BLaER1 treated with 17β-estradiol and CSF1 and Interleukin-3, amounts not matched to agents 10 nM and 100 nM (cell line): ENCODE measurements at regions not wholly inside any gene's neighbourhood (a gene's known extent, or its start where the extent isn't known, plus 50 kb on each side); places are given as distances from the start of the nearest gene placed in this dataset.
A peak's percentile ranks its signal among the peaks of the same experiment; 100 is the strongest.
"Not testable (repeated sequence)": the region's sequence is repeated elsewhere in the genome, so short reads cannot be mapped to it uniquely, and the experiment has no call there.

Source experiments
- H3K27ac ChIP-seq, 11 experiments: shearing (Covaris generic); formaldehyde crosslinking; 2 replicates each; pipeline ENCODE4 v1.8.1; 2022
- H3K27me3 ChIP-seq, 11 experiments: shearing (Covaris generic); formaldehyde crosslinking; 2 replicates each; pipeline ENCODE4 v1.8.1; 2022
- H3K36me3 ChIP-seq, 11 experiments: shearing (Covaris generic); formaldehyde crosslinking; 2 replicates each; pipeline ENCODE4 v1.8.1; 2022
- H3K4me1 ChIP-seq, 10 experiments: shearing (Covaris generic); formaldehyde crosslinking; 2 replicates each; pipeline ENCODE4 v1.8.1; 2022
- H3K4me2 ChIP-seq, 11 experiments: shearing (Covaris generic); formaldehyde crosslinking; 2 replicates each; pipeline ENCODE4 v1.8.1; 2022
- H3K4me3 ChIP-seq, 10 experiments: shearing (Covaris generic); formaldehyde crosslinking; 2 replicates each; pipeline ENCODE4 v1.8.1; 2022
- H3K9ac ChIP-seq, 11 experiments: shearing (Covaris generic); formaldehyde crosslinking; 2 replicates each; pipeline ENCODE4 v1.8.1; 2022
- H3K9me3 ChIP-seq, 11 experiments: shearing (Covaris generic); formaldehyde crosslinking; replicated peaks in 1 of 11; 2 replicates each; pipeline ENCODE4 v1.8.1; 2022
- H4K20me1 ChIP-seq, 11 experiments: shearing (Covaris generic); formaldehyde crosslinking; 2 replicates each; pipeline ENCODE4 v1.8.1; 2022
- Cebpa-rat ChIP-seq, 11 experiments: shearing (Covaris generic); IDR thresholded peaks; 2 replicates each; pipeline ENCODE4 v1.8.1; 2022

DNA sequence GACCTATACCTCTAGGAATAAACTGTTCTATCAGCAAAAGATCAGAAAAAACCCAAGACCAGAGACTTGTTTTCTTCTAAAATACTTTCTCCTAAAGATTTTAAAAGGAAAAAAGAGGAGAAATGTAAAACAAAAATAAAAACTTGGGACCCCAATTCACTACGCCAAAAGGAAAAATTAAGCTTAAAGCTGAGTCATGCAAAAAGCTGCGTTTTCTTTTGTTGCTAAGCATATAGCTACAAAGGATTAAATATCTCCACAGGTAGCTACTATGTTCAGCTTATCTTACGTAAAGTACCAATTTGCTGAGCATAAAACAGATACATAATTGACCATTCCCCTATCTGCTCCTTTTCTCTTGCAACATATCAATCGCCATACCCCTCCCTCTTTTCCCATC is 950.0 kb upstream of the NXPH2 start:
- Histone ChIP-seq H3K4me1 (no peaks in the 10 kb centered on the region), H3K27ac (no peak overlapping the region), H3K4me2 (no peak overlapping the region), H3K36me3 (no peaks in the 10 kb centered on the region), H3K27me3 (no peaks in the 10 kb centered on the region), H3K4me3 (no peak overlapping the region), H4K20me1 (no peaks in the 10 kb centered on the region), H3K9me3 (no peaks in the 10 kb centered on the region), H3K9ac (no peak overlapping the region)
- no peak for TF ChIP-seq Cebpa-rat (IDR thresholded peaks at IDR 0.05)

DNA sequence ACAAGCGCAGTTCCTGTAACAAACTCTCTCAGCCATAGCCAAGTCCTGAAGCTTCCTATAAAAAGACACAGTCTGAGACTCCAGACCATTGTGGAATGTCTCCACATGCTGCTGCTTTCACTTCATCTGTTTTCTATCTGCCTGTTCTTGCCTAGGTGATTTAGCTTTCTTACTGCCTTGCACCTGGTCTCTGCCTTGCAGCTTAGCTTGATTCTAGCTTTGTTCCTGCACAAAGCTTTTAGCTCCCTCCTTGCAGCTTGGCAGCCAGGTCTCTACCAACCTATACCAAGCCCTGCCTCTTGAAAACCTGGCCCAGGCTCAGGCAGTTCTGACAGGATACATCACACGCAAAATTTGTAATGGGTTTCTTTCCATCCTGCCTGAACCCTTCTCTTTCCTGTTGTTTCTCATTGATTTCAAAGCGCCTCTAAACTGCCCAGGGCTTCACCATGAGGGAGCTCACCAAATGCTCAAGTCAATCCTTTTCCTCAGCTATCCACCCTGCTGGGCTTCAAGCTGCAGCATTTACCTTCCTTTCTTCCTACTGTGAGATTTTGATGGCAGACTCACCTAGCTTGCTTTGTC is 941.3 kb upstream of the NXPH2 start:
- no peaks in the 10 kb centered on the region for H3K4me1 ChIP-seq
- no peak overlapping the region for H3K27ac ChIP-seq
- no peaks in the 10 kb centered on the region for H3K36me3 ChIP-seq
- H3K27me3 ChIP-seq = no peaks in the 10 kb centered on the region
- no peaks in the 10 kb centered on the region for H4K20me1 ChIP-seq
- H3K9me3 ChIP-seq = no peaks in the 10 kb centered on the region
- no peak overlapping the region for H3K9ac ChIP-seq
- H3K4me3 ChIP-seq = no peak overlapping the region
- H3K4me2 ChIP-seq = no peak overlapping the region
- TF ChIP-seq Cebpa-rat (IDR thresholded peaks at IDR 0.05) = no peak

DNA sequence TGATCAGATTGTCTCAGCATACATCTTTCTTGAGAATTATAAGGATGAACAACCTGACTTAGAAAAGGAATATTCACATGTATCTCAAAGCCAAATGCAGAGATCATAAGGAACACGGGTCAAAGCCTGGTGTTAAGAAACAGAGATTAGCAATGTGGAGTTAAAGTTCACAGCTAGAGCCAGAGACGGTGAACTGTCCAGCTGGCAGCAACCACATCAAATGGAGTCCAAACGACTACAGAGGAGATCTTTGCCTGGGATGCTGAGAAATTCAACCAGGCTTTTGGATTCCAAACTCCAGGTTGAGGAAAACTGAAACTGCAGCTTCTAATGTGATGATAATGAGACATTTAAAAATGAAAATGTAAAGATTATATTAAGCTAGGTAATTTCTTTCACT is 939.9 kb upstream of the NXPH2 start:
- no peak overlapping the region for H3K4me2 ChIP-seq
- TF ChIP-seq Cebpa-rat (IDR thresholded peaks at IDR 0.05) = no peak
- no peak overlapping the region for H3K27ac ChIP-seq
- no peaks in the 10 kb centered on the region for H3K36me3 ChIP-seq
- no peaks in the 10 kb centered on the region for H3K9me3 ChIP-seq
- H3K4me1 ChIP-seq = no peaks in the 10 kb centered on the region
- H4K20me1 ChIP-seq = no peaks in the 10 kb centered on the region
- no peak overlapping the region for H3K4me3 ChIP-seq
- no peak overlapping the region for H3K9ac ChIP-seq
- H3K27me3 ChIP-seq = no peaks in the 10 kb centered on the region

DNA sequence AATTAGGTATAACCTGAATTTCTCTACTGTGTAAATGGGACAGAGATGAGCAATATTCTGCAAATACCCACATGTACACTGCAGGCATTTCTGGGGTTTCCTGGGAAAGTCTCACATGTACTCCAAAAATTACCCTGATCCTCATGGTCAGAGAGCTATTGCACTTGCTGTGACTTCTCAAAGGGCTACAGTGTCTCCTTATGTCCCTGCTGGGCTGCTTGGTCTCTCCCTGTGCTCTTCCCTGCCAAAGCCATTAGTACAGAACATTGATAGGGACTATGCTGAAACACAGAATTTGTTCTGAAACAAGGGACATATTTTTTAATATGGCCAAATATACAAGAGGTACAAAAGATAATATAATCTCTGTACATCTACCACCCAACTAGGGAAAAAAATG is 924.4 kb upstream of the NXPH2 start:
- TF ChIP-seq Cebpa-rat (IDR thresholded peaks at IDR 0.05) = no peak
- H3K4me3 ChIP-seq = no peak overlapping the region
- H3K27ac ChIP-seq = no peak overlapping the region
- H4K20me1 ChIP-seq = no peaks in the 10 kb centered on the region
- no peak overlapping the region for H3K4me2 ChIP-seq
- H3K9ac ChIP-seq = no peak overlapping the region
- no peaks in the 10 kb centered on the region for H3K36me3 ChIP-seq
- no peaks in the 10 kb centered on the region for H3K4me1 ChIP-seq
- H3K27me3 ChIP-seq = no peaks in the 10 kb centered on the region
- no peaks in the 10 kb centered on the region for H3K9me3 ChIP-seq

DNA sequence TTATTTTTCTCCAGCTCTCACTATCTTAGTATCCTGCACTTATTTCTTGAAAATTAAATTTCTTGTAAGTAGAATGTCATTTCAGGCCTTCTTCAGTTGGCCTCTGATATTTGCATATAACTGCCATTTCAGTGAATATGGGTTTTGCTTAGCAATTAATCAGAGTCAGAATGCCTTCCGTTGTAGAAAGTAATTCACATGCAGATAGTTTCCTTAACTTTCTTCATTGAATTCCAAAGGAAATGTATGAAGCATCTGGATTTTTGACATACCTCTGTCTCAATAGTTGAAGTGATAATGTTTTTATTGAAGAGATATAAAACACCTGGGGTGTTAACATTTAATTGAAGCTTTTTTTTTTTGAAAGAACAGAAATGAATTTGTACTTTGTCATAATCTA is 914.1 kb upstream of the NXPH2 start:
- H3K4me3 ChIP-seq = no peak overlapping the region
- no peaks in the 10 kb centered on the region for H4K20me1 ChIP-seq
- H3K9ac ChIP-seq = no peak overlapping the region
- no peak overlapping the region for H3K27ac ChIP-seq
- H3K4me1 ChIP-seq = no peaks in the 10 kb centered on the region
- H3K4me2 ChIP-seq = no peak overlapping the region
- TF ChIP-seq Cebpa-rat (IDR thresholded peaks at IDR 0.05) = no peak
- H3K36me3 ChIP-seq = no peaks in the 10 kb centered on the region
- no peaks in the 10 kb centered on the region for H3K27me3 ChIP-seq
- H3K9me3 ChIP-seq = no peaks in the 10 kb centered on the region

DNA sequence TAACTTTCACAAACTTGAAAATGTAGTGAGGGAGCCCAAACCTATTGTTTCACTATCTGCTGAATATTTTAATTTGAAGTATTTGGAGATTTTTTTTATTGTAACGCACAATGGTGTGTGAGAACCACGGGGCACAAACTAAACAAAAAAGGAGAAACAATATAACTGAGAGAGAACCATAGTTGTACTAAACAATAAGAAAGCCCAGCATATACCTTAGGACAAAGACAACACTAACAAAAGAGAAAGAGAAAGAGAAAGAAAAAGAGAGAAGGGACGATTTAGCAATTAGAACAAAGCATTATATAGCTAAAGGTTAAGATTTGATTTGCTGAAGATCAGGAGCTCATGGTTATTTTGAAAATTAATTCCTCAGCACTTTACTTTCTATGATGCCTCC is 906.0 kb upstream of the NXPH2 start:
- H3K27ac ChIP-seq = no peak overlapping the region
- H3K4me1 ChIP-seq = 0 out of 20 replicates have a peak, but pooled peaks cover 0 to 5% (median 0%) of the 10 kb centered on the region in 10 experiments
- no peaks in the 10 kb centered on the region for H3K27me3 ChIP-seq
- H3K9ac ChIP-seq = no peak overlapping the region
- no peaks in the 10 kb centered on the region for H4K20me1 ChIP-seq
- H3K36me3 ChIP-seq = no peaks in the 10 kb centered on the region
- H3K9me3 ChIP-seq = no peaks in the 10 kb centered on the region
- H3K4me2 ChIP-seq = no peak overlapping the region
- no peak overlapping the region for H3K4me3 ChIP-seq
- TF ChIP-seq Cebpa-rat (IDR thresholded peaks at IDR 0.05) = no peak

DNA sequence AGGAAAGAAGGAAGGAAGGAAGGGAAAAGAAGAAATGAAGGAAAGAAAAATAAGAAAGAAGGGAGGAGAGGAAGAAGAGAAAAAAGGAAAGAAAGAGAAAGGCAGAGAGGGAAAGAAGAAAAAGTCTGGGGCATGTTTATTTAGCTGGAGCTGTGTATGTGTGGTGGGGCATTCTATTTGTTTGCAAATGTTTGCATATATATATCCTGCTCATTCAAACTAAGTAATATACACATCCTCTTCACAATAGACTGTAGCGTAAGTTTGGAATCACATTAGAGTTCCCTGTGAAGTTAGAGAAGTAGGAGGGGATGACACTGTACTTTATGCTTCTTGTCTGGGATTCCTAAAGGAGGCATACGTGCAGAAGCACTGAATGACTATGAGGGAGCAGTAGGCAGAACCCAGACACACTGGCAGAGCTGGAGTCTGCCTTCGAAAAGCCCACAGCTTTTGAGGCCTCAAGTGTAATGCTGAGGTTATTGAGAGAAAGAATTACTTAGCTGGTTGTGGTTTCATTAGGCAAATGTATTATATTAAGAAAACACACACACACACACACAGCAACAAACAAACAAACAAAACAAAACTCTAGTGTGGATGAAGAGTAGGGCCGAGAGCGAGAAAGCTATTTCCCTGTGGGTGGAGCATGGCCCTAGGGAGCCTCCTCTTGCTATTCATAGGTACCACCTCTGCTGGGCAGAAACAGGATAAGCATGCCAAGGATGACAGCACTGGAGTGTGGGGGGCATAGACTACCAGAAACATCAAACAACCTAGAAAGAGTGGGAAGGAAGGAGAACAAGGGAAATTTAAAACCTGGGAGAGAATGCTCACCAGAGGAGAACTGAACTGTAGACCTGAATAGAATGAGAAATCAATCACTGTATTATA is 905.1 kb upstream of the NXPH2 start:
- Histone ChIP-seq H3K9me3 (no peaks in the 10 kb centered on the region), H3K4me3 (no peak overlapping the region), H3K27ac (no peak overlapping the region), H3K4me2 (0 out of 22 replicates have a peak overlapping the region, but pooled peaks of 1 of the 11 experiments have one; percentile 10), H4K20me1 (no peaks in the 10 kb centered on the region), H3K27me3 (no peaks in the 10 kb centered on the region), H3K36me3 (no peaks in the 10 kb centered on the region), H3K9ac (no peak overlapping the region), H3K4me1 (0 out of 20 replicates have a peak, but pooled peaks cover 0 to 5% (median 0%) of the 10 kb centered on the region in 10 experiments)
- no peak for TF ChIP-seq Cebpa-rat (IDR thresholded peaks at IDR 0.05)

DNA sequence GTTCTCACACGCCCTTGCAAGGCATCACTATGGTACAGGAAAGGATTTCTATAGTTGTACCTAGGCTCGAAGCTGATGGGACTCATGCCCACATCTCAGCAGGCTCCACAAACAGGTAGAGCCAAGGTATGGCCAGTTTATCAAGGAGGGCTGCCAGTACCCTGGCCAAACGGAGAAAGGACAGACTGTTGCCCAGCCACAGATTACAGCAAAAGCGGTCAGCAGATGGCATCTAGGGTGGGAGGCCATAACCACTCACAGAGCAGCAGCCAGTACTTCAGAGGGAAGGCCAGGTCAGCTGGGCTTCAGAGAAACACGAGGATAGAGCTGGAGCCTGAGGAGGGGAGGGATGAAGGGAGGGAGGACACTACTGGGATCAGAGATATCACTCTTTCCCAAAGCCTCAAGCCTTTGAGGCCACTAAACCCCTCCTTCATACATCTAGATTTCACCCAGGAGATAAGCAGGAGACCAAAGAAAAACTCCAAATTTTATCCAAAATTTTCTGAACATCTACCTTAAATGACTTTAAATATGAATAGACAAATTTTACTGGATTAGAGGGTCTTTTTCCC is 904.2 kb upstream of the NXPH2 start:
- no peak for TF ChIP-seq Cebpa-rat (IDR thresholded peaks at IDR 0.05)
- H3K27ac ChIP-seq = no peak overlapping the region
- H3K27me3 ChIP-seq = no peaks in the 10 kb centered on the region
- 0 out of 20 replicates have a peak, but pooled peaks cover 0 to 9% (median 0%) of the 10 kb centered on the region in 10 experiments for H3K4me1 ChIP-seq
- no peak overlapping the region for H3K9ac ChIP-seq
- no peaks in the 10 kb centered on the region for H4K20me1 ChIP-seq
- H3K9me3 ChIP-seq = no peaks in the 10 kb centered on the region
- H3K4me3 ChIP-seq = no peak overlapping the region
- no peak overlapping the region for H3K4me2 ChIP-seq
- H3K36me3 ChIP-seq = no peaks in the 10 kb centered on the region

DNA sequence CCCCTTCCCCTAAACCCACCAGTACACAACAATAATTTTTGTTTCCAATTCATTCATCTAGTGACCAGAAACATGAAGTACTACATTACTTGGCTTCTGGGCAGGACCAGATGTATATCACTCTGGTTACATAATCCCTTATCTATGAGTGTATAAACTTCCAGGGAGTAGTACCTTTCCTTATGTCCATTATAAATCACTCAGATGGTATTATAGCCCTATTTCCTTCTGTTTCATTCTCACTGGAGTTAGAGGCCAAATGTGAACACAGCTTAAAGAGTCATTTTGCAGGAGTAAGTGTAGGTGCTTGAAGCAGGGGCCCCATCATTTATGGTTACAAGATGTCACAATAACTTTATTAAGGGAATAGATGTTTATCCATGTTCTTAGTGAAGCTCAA is 894.4 kb upstream of the NXPH2 start:
- Histone ChIP-seq H3K9ac (no peak overlapping the region), H4K20me1 (no peaks in the 10 kb centered on the region)
- TF ChIP-seq Cebpa-rat (IDR thresholded peaks at IDR 0.05) = no peak

DNA sequence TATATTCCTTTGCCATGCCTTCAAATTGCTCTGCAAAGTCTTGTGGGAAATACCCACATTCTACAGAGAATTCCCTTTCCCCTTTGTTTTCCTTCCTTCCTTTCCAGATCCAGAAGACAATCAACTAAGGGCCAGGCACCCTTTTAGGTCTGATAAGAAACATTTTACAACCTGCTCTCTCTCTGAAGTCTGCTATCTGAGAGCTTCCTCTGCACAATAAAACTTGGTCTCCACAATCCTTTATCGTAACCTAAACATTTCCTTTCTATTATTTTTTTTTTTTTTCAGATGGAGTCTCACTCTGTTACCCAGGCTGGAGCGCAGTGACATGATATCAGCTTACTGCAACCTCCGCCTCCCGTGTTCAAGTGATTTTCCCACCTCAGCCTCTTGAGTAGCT is 893.3 kb upstream of the NXPH2 start:
- not testable (repeated sequence) for H3K27ac ChIP-seq

More for the DNA sequence above, 894.4 kb upstream of the NXPH2 start:
- Histone ChIP-seq H3K9me3 (no peaks in the 10 kb centered on the region), H3K27me3 (no peaks in the 10 kb centered on the region), H3K4me1 (no peaks in the 10 kb centered on the region), H3K27ac (no peak overlapping the region), H3K36me3 (no peaks in the 10 kb centered on the region), H3K4me2 (no peak overlapping the region), H3K4me3 (no peak overlapping the region)

More for the DNA sequence above, 893.3 kb upstream of the NXPH2 start:
- H4K20me1 ChIP-seq, H3K27me3 ChIP-seq, H3K36me3 ChIP-seq, H3K4me2 ChIP-seq, H3K4me1 ChIP-seq, H3K4me3 ChIP-seq, H3K9ac ChIP-seq, H3K9me3 ChIP-seq: not testable (repeated sequence)
